H1 (cell line): ENCODE measurements at regions not wholly inside any gene's neighbourhood (a gene's known extent, or its start where the extent isn't known, plus 50 kb on each side); places are given as distances from the start of the nearest gene placed in this dataset.

Experiments
- CTCF ChIA-PET: fragments of 300-600 bp; sonication (Branson Sonifier 250); formaldehyde crosslinking; loops from one replicate; lab custom pipeline; 2021; ENCODE audit not compliant: partially characterized antibody; lab: Charles Lee
- POLR2A ChIA-PET: fragments of 300-600 bp; sonication (Branson Sonifier 250); formaldehyde crosslinking; loops from one replicate; lab custom pipeline; 2021; ENCODE audit warnings: inconsistent platforms; ENCODE audit not compliant: partially characterized antibody; lab: Charles Lee
- DNase-seq, 2 experiments: peaks; one replicate each; pipeline versions ENCODE4 v3.0.0 to v3.0.0-alpha.2; 2010 to 2022; ENCODE audit warnings: low spot score in 2 of 2, low read depth in 1 of 2, mixed read lengths in 1 of 2
- FAIRE-seq: peaks from 2 replicates; lab custom pipeline; 2011; peaks lifted over from hg19 to GRCh38; lab: Jason Lieb, UNC
- H2AFZ ChIP-seq: 2 replicates; pipeline ENCODE4 v1.8.1; 2012; ENCODE audit warnings: low read length, inconsistent platforms
- H2AK5ac ChIP-seq: 2 replicates; pipeline ENCODE4 v1.6.1; 2013; ENCODE audit warnings: low read depth, low read length
- H2BK120ac ChIP-seq: replicated peaks from 2 replicates; pipeline ENCODE3; 2013; ENCODE audit warnings: low read depth, low read length, inconsistent platforms
- H2BK12ac ChIP-seq: 2 replicates; pipeline ENCODE4 v1.6.1; 2013; ENCODE audit warnings: low read depth, low read length
- H2BK15ac ChIP-seq: 2 replicates; pipeline ENCODE4 v1.6.1; 2013; ENCODE audit warnings: low read length
- H2BK20ac ChIP-seq: 2 replicates; pipeline ENCODE4 v1.6.1; 2013; ENCODE audit warnings: low read length
- H2BK5ac ChIP-seq: 2 replicates; pipeline ENCODE4 v1.6.1; 2013; ENCODE audit warnings: low read depth, low read length
- H3K14ac ChIP-seq: 2 replicates; pipeline ENCODE4 v1.6.1; 2013; ENCODE audit warnings: inconsistent platforms; ENCODE audit not compliant: insufficient read length
- H3K18ac ChIP-seq: 2 replicates; pipeline ENCODE4 v1.6.1; 2013; ENCODE audit warnings: low read length; ENCODE audit errors: extremely low read depth
- H3K23ac ChIP-seq: 2 replicates; pipeline ENCODE4 v1.6.1; 2013; ENCODE audit warnings: inconsistent platforms; ENCODE audit not compliant: insufficient read length
- H3K23me2 ChIP-seq: 2 replicates; pipeline ENCODE4 v1.6.1; 2013; ENCODE audit warnings: low read depth, low read length
- H3K27ac ChIP-seq: 2 replicates; pipeline ENCODE4 v1.6.1; 2011; ENCODE audit warnings: low read depth, low read length, inconsistent platforms
- H3K27me3 ChIP-seq, 4 experiments: replicated peaks in 1 of 4; 1 replicate in 1 of 4; 2 replicates in 3 of 4; pipeline versions ENCODE4 v1.6.1 to v1.8.1; 2011 to 2013; ENCODE audit warnings: low read length in 3 of 4, mild to moderate bottlenecking in 3 of 4, inconsistent platforms in 2 of 4, mixed read lengths in 2 of 4, moderate library complexity in 1 of 4; ENCODE audit not compliant: control insufficient read depth in 3 of 4, insufficient read depth in 3 of 4; ENCODE audit errors: extremely low read depth in 1 of 4
- H3K36me3 ChIP-seq, 4 experiments: 2 replicates each; pipeline versions ENCODE4 v1.6.1 to v1.8.1; 2011 to 2013; ENCODE audit warnings: mild to moderate bottlenecking in 4 of 4, low read length in 3 of 4, moderate library complexity in 2 of 4, control low read depth in 1 of 4, inconsistent platforms in 1 of 4; ENCODE audit not compliant: insufficient read depth in 4 of 4, control insufficient read depth in 2 of 4
- H3K4ac ChIP-seq: replicated peaks from 2 replicates; pipeline ENCODE3; 2013; ENCODE audit warnings: low read length, low read depth, mixed read lengths, inconsistent platforms; ENCODE audit not compliant: insufficient read length
- H3K4me1 ChIP-seq, 4 experiments: replicated peaks in 1 of 4; 1 replicate in 1 of 4; 2 replicates in 3 of 4; pipeline versions ENCODE4 v1.6.1 to v1.8.1; 2011 to 2013; ENCODE audit warnings: low read length in 3 of 4, inconsistent platforms in 2 of 4, mixed read lengths in 1 of 4; ENCODE audit not compliant: insufficient read depth in 4 of 4, control insufficient read depth in 3 of 4
- H3K4me2 ChIP-seq, 2 experiments: 2 replicates each; pipeline versions ENCODE4 v1.6.1 to v1.8.1; 2011 to 2013; ENCODE audit warnings: low read depth in 2 of 2, low read length in 2 of 2, control low read depth in 1 of 2, inconsistent platforms in 1 of 2, mild to moderate bottlenecking in 1 of 2; ENCODE audit not compliant: insufficient read depth in 1 of 2
- H3K4me3 ChIP-seq, 4 experiments: fragments of 200-600, 300-600 bp in 1 of 4; sonication (generic), shearing (Covaris generic), sonication (Bioruptor Twin) in 1 of 4; 2 replicates each; pipeline versions ENCODE4 v1.5.1 to v1.8.1; 2011 to 2016; ENCODE audit warnings: low read length in 4 of 4, low read depth in 3 of 4, control low read depth in 2 of 4, inconsistent platforms in 2 of 4, mild to moderate bottlenecking in 2 of 4, mixed read lengths in 1 of 4, moderate library complexity in 1 of 4; ENCODE audit not compliant: insufficient read depth in 2 of 4; ENCODE audit errors: extremely low read depth in 1 of 4
- H3K56ac ChIP-seq: replicated peaks from 2 replicates; pipeline ENCODE3; 2013; ENCODE audit warnings: low read depth, mild to moderate bottlenecking, mixed read lengths, low read length, inconsistent platforms; ENCODE audit not compliant: insufficient read length
- H3K79me1 ChIP-seq: 2 replicates; pipeline ENCODE4 v1.6.1; 2013; ENCODE audit warnings: low read depth, low read length, control low read depth
- H3K79me2 ChIP-seq, 2 experiments: 2 replicates each; pipeline versions ENCODE4 v1.6.1 to v1.8.1; 2012 to 2013; ENCODE audit warnings: low read length in 2 of 2, mild to moderate bottlenecking in 2 of 2, inconsistent platforms in 1 of 2; ENCODE audit not compliant: insufficient read depth in 2 of 2, control insufficient read depth in 1 of 2
- H3K9ac ChIP-seq, 4 experiments: replicated peaks in 1 of 4; 1 replicate in 1 of 4; 2 replicates in 3 of 4; pipeline versions ENCODE4 v1.6.1 to v1.8.1; 2011 to 2013; ENCODE audit warnings: low read depth in 3 of 4, low read length in 3 of 4, control low read depth in 2 of 4, mild to moderate bottlenecking in 2 of 4, moderate library complexity in 2 of 4, inconsistent platforms in 1 of 4; ENCODE audit errors: extremely low read depth in 1 of 4
- H3K9me3 ChIP-seq, 2 experiments: 2 replicates each; pipeline versions ENCODE4 v1.6.1 to v1.8.1; 2012 to 2013; ENCODE audit warnings: mild to moderate bottlenecking in 2 of 2, moderate library complexity in 2 of 2, control low read depth in 1 of 2, inconsistent platforms in 1 of 2, low read depth in 1 of 2, low read length in 1 of 2, mixed read lengths in 1 of 2; ENCODE audit not compliant: insufficient read depth in 2 of 2
- H4K20me1 ChIP-seq, 2 experiments: replicated peaks in 1 of 2; 2 replicates each; pipeline versions ENCODE3 to v1.8.1; 2011 to 2013; ENCODE audit warnings: inconsistent platforms in 2 of 2, low read length in 2 of 2, mild to moderate bottlenecking in 1 of 2; ENCODE audit not compliant: insufficient read depth in 2 of 2, control insufficient read depth in 1 of 2
- H4K5ac ChIP-seq: 2 replicates; pipeline ENCODE4 v1.6.1; 2013; ENCODE audit warnings: low read length, low read depth, mixed read lengths, inconsistent platforms; ENCODE audit not compliant: insufficient read length
- H4K8ac ChIP-seq: 2 replicates; pipeline ENCODE4 v1.8.0; 2013; ENCODE audit warnings: mild to moderate bottlenecking, moderate library complexity, low read length, inconsistent platforms; ENCODE audit not compliant: insufficient read depth; ENCODE audit errors: extremely low read depth
- H4K91ac ChIP-seq: replicated peaks from 2 replicates; pipeline ENCODE3; 2013; ENCODE audit warnings: low read length, mixed read lengths, inconsistent platforms; ENCODE audit not compliant: insufficient read length
- BRCA1 ChIP-seq: IDR thresholded peaks from 2 replicates; pipeline ENCODE4 v1.6.1; 2012; ENCODE audit warnings: low read depth, low read length, improper control_type of control experiment
- TAF1 ChIP-seq: IDR thresholded peaks from 2 replicates; pipeline ENCODE4 v1.6.1; 2011; ENCODE audit warnings: mild to moderate bottlenecking, low read depth, low read length
- TBP ChIP-seq: IDR thresholded peaks from 2 replicates; pipeline ENCODE4 v1.6.1; 2011; ENCODE audit warnings: low read depth, low read length, improper control_type of control experiment
- TCF12 ChIP-seq: IDR thresholded peaks from 2 replicates; pipeline ENCODE4 v1.6.1; 2011; ENCODE audit warnings: low read depth, mild to moderate bottlenecking, low read length
- WGBS, 2 experiments: shearing (Covaris generic) in 1 of 2; methylation state at CpG; one replicate each; pipeline versions ENCODE4 v1.1.6 to v1.1.7; 2013 to 2015; ENCODE audit warnings: low lambda C conversion rate in 2 of 2, mixed read lengths in 2 of 2, inconsistent platforms in 1 of 2, low coverage in 1 of 2, missing lambda C conversion rate in 1 of 2; ENCODE audit not compliant: insufficient replicate concordance in 2 of 2, insufficient coverage in 1 of 2, insufficient read length in 1 of 2; ENCODE audit errors: extremely low coverage in 1 of 2, missing lambda C conversion rate in 1 of 2; 5-methylcytosine and 5-hydroxymethylcytosine counted together

GRCh38 chr2:52000151-52000855, 968.4 kb upstream of the NRXN1 start:
- H2BK20ac ChIP-seq = no peak overlapping the region

More at GRCh38 chr2:52000151-52000855, 968.4 kb upstream of the NRXN1 start:
- no peaks in the 10 kb centered on the region for H3K79me2 ChIP-seq
- no peak overlapping the region for H3K14ac ChIP-seq
- no peaks in the 10 kb centered on the region for H3K9me3 ChIP-seq
- no peak overlapping the region for H4K91ac ChIP-seq
- no peak overlapping the region for H2BK120ac ChIP-seq
- no peak overlapping the region for H3K4me3 ChIP-seq
- no peaks in the 10 kb centered on the region for H3K79me1 ChIP-seq
- TF ChIP-seq BRCA1 = no peak
- no peak for TF ChIP-seq TAF1
- no peak for TF ChIP-seq TBP
- no peak for TF ChIP-seq TCF12
- H3K23me2 ChIP-seq = no peaks in the 10 kb centered on the region
- H2BK5ac ChIP-seq = no peak overlapping the region
- ChIA-PET POLR2A (no interaction called here), CTCF (no interaction called here)
- H3K4me2 ChIP-seq = no peak overlapping the region
- H3K27me3 ChIP-seq = no peaks in the 10 kb centered on the region
- H3K4me1 ChIP-seq = no peaks in the 10 kb centered on the region
- no peak overlapping the region for H3K56ac ChIP-seq
- H3K4ac ChIP-seq = no peak overlapping the region
- FAIRE-seq = no peak
- no peak overlapping the region for H4K5ac ChIP-seq
- H2BK12ac ChIP-seq = no peak overlapping the region
- no peak overlapping the region for H2AK5ac ChIP-seq
- H4K8ac ChIP-seq = no peak overlapping the region
- H4K20me1 ChIP-seq = no peaks in the 10 kb centered on the region
- no peak overlapping the region for H3K23ac ChIP-seq
- no peak overlapping the region for H3K9ac ChIP-seq
- H2AFZ ChIP-seq = no peak overlapping the region
- H2BK15ac ChIP-seq = no peak overlapping the region
- no peak overlapping the region for H3K18ac ChIP-seq
- H3K36me3 ChIP-seq = no peaks in the 10 kb centered on the region; a peak in 1 of 8 replicates
- no peak overlapping the region for H3K27ac ChIP-seq
- 83% methylated on average over 2 of the region's 2 CpGs; no CpG with 5 or more reads in 1 of the 2 experiments for WGBS, 2 experiments
- no peak for DNase-seq
